ENCODE measurements at regions not wholly inside any gene's neighbourhood (a gene's known extent, or its start where the extent isn't known, plus 50 kb on each side); places are given as distances from the start of the nearest gene placed in this dataset.

GRCh38 chr4:12791536-12791935 lies 692.6 kb downstream of the RAB28 start:
- TF ChIP-seq SMC3 (IDR thresholded peaks at IDR 0.05; ENCODE audit: low read depth, low read length) (no peak), CTCF (conservative IDR thresholded peaks at IDR 0.05; ENCODE audit: low read depth, low read length) (no peak), RAD21 (IDR thresholded peaks at IDR 0.05; ENCODE audit: low read length) (no peak), RCOR1 (IDR thresholded peaks at IDR 0.05; ENCODE audit: insufficient replicate concordance, low read length) (no peak), ELK1 (IDR thresholded peaks at IDR 0.05; ENCODE audit: borderline replicate concordance, low read depth, low read length) (no peak), POLR2A (IDR thresholded peaks at IDR 0.05; ENCODE audit: low read depth, low read length) (no peak), RFX5 (IDR thresholded peaks at IDR 0.05; ENCODE audit: low read depth, low read length) (no peak), MXI1 (IDR thresholded peaks at IDR 0.05; ENCODE audit: borderline replicate concordance, low read depth, low read length) (no peak), FOS (IDR thresholded peaks at IDR 0.05; ENCODE audit: low read depth, low read length) (no peak), USF2 (IDR thresholded peaks at IDR 0.05; ENCODE audit: low read depth, low read length) (no peak)
